Tongue (tissue), 1 donor: ENCODE measurements at regions not wholly inside any gene's neighbourhood (a gene's known extent, or its start where the extent isn't known, plus 50 kb on each side); places are given as distances from the start of the nearest gene placed in this dataset.
"Not testable (repeated sequence)": the region's sequence is repeated elsewhere in the genome, so short reads cannot be mapped to it uniquely, and the experiment has no call there.

ENCODE experiments used
- DNase-seq: peaks from one replicate; pipeline ENCODE4 v3.0.0-alpha.2; 2015

- DNase-seq, result no peak
Observed at GRCh38 chr6:74953708-74954107, 252.1 kb downstream of the COL12A1 start.

- DNase-seq, result no peak
Observed at GRCh38 chr6:74946961-74947360, 258.9 kb downstream of the COL12A1 start.

GRCh38 chr6:74942130-74942529 is 263.7 kb downstream of the COL12A1 start:
- no peak for DNase-seq

GRCh38 chr6:74941424-74941823 is 264.4 kb downstream of the COL12A1 start:
- peak; percentile 44 for DNase-seq

- DNase-seq, result no peak
Observed at GRCh38 chr6:74939721-74940620, 265.9 kb downstream of the COL12A1 start.

GRCh38 chr6:74939151-74939708 is 266.6 kb downstream of the COL12A1 start:
- DNase-seq, result no peak

- DNase-seq, result no peak
Observed at GRCh38 chr6:74937936-74938335, 267.9 kb downstream of the COL12A1 start.

- DNase-seq, result no peak
Observed at GRCh38 chr6:74936886-74937285, 269.0 kb downstream of the COL12A1 start.

GRCh38 chr6:74932232-74932888 is 273.5 kb downstream of the COL12A1 start:
- no peak for DNase-seq

- DNase-seq, result peak; percentile 14
Observed at GRCh38 chr6:74931558-74931957, 274.3 kb downstream of the COL12A1 start.

- no peak for DNase-seq
Observed at GRCh38 chr6:74928203-74928602, 277.6 kb downstream of the COL12A1 start.

- DNase-seq, result no peak
Observed at GRCh38 chr6:74927299-74927698, 278.6 kb downstream of the COL12A1 start.

- DNase-seq, result no peak
Observed at GRCh38 chr6:74925683-74926082, 280.2 kb downstream of the COL12A1 start.

- DNase-seq, result no peak
Observed at GRCh38 chr6:74914888-74915287, 291.0 kb downstream of the COL12A1 start.

- DNase-seq, result no peak
Observed at GRCh38 chr6:74912234-74912633, 293.6 kb downstream of the COL12A1 start.

GRCh38 chr6:74902846-74903245 is 303.0 kb downstream of the COL12A1 start:
- no peak for DNase-seq

GRCh38 chr6:74902089-74902488 is 303.8 kb downstream of the COL12A1 start:
- peak; percentile 18 for DNase-seq

- no peak for DNase-seq
Observed at GRCh38 chr6:74901576-74901975, 304.3 kb downstream of the COL12A1 start.

- no peak for DNase-seq
Observed at GRCh38 chr6:74899416-74899815, 306.4 kb downstream of the COL12A1 start.

- no peak for DNase-seq
Observed at GRCh38 chr6:74892091-74892490, 313.8 kb downstream of the COL12A1 start.

- peak; percentile 72 for DNase-seq
Observed at GRCh38 chr6:74891349-74891831, 314.5 kb downstream of the COL12A1 start.

GRCh38 chr6:74889635-74890034 is 316.2 kb downstream of the COL12A1 start:
- DNase-seq, result no peak

GRCh38 chr6:74888741-74889140 is 317.1 kb downstream of the COL12A1 start:
- DNase-seq, result not testable (repeated sequence)
